ENCODE measurements at regions not wholly inside any gene's neighbourhood (a gene's known extent, or its start where the extent isn't known, plus 50 kb on each side); places are given as distances from the start of the nearest gene placed in this dataset.

GRCh38 chr4:133472244-133472643 lies 323.1 kb downstream of the PCDH10 start:
- no peak for TF ChIP-seq POLR2A (IDR thresholded peaks at IDR 0.05)
- 20 to 31% methylated on average over 1 of the region's 1 CpG for WGBS, 2 donors
- H3K27me3 ChIP-seq, result no peaks in the 10 kb centered on the region
- intact Hi-C loops (cut with DNase I), result no loop called here
- H3K9me3 ChIP-seq, result no peaks in the 10 kb centered on the region
- H3K4me1 ChIP-seq, result no peaks in the 10 kb centered on the region
- no peaks in the 10 kb centered on the region for H3K36me3 ChIP-seq
- no peak overlapping the region for H3K27ac ChIP-seq
- H3K4me3 ChIP-seq, result no peak overlapping the region
- no peak for DNase-seq

GRCh38 chr4:133467290-133467947 lies 318.3 kb downstream of the PCDH10 start:
- 52 to 56% methylated on average over 3 of the region's 3 CpGs for WGBS, 2 donors
- Histone ChIP-seq H3K9me3 (no peaks in the 10 kb centered on the region), H3K27me3 (no peaks in the 10 kb centered on the region), H3K27ac (no peak overlapping the region), H3K4me1 (no peaks in the 10 kb centered on the region), H3K4me3 (no peak overlapping the region), H3K36me3 (no peaks in the 10 kb centered on the region)
- DNase-seq, result no peak
- intact Hi-C loops (cut with DNase I), result no loop called here
- TF ChIP-seq POLR2A (IDR thresholded peaks at IDR 0.05) (no peak), CTCF (IDR thresholded peaks at IDR 0.05) (no peak)

- no peaks in the 10 kb centered on the region for H3K27me3 ChIP-seq
- no peaks in the 10 kb centered on the region for H3K9me3 ChIP-seq
- intact Hi-C loops (cut with DNase I), result no loop called here
- no peaks in the 10 kb centered on the region for H3K4me1 ChIP-seq
- no peak overlapping the region for H3K27ac ChIP-seq
- no peak overlapping the region for H3K4me3 ChIP-seq
- DNase-seq, result no peak
- H3K36me3 ChIP-seq, result no peaks in the 10 kb centered on the region
- 63 to 70% methylated on average over 4 of the region's 4 CpGs for WGBS, 2 donors
- TF ChIP-seq POLR2A (IDR thresholded peaks at IDR 0.05), result no peak
- TF ChIP-seq CTCF (IDR thresholded peaks at IDR 0.05), result no peak
These were observed 315.9 kb downstream of the PCDH10 start for GRCh38 chr4:133465022-133465421.

GRCh38 chr4:133464311-133464710 lies 315.2 kb downstream of the PCDH10 start:
- no peak overlapping the region for H3K4me3 ChIP-seq
- H3K36me3 ChIP-seq, result no peaks in the 10 kb centered on the region
- 84 to 89% methylated on average over 4 of the region's 4 CpGs for WGBS, 2 donors
- no peak overlapping the region for H3K27ac ChIP-seq
- no peak for DNase-seq
- H3K27me3 ChIP-seq, result no peaks in the 10 kb centered on the region
- intact Hi-C loops (cut with DNase I), result no loop called here
- no peak for TF ChIP-seq CTCF (IDR thresholded peaks at IDR 0.05)
- no peak for TF ChIP-seq POLR2A (IDR thresholded peaks at IDR 0.05)
- no peaks in the 10 kb centered on the region for H3K4me1 ChIP-seq
- no peaks in the 10 kb centered on the region for H3K9me3 ChIP-seq

- no peak overlapping the region for H3K27ac ChIP-seq
- no peaks in the 10 kb centered on the region for H3K9me3 ChIP-seq
- no peaks in the 10 kb centered on the region for H3K4me1 ChIP-seq
- intact Hi-C loops (cut with DNase I), result no loop called here
- TF ChIP-seq CTCF (IDR thresholded peaks at IDR 0.05), result no peak
- TF ChIP-seq POLR2A (IDR thresholded peaks at IDR 0.05), result no peak
- no peaks in the 10 kb centered on the region for H3K27me3 ChIP-seq
- H3K4me3 ChIP-seq, result no peak overlapping the region
- WGBS, 2 donors, result 74 to 78% methylated on average over 2 of the region's 2 CpGs
- DNase-seq, result no peak
- H3K36me3 ChIP-seq, result no peaks in the 10 kb centered on the region
These were observed 303.6 kb downstream of the PCDH10 start for GRCh38 chr4:133452678-133453077.

GRCh38 chr4:133450813-133451212 lies 301.7 kb downstream of the PCDH10 start:
- Histone ChIP-seq H3K27ac (no peak overlapping the region), H3K4me3 (no peak overlapping the region), H3K4me1 (no peaks in the 10 kb centered on the region), H3K36me3 (no peaks in the 10 kb centered on the region), H3K27me3 (no peaks in the 10 kb centered on the region), H3K9me3 (no peaks in the 10 kb centered on the region)
- no peak for TF ChIP-seq POLR2A (IDR thresholded peaks at IDR 0.05)
- TF ChIP-seq CTCF (IDR thresholded peaks at IDR 0.05), result no peak
- intact Hi-C loops (cut with DNase I), result no loop called here
- no peak for DNase-seq
- WGBS, 2 donors, result 94% methylated on average over 13 to 17 of the region's 17 CpGs
